Hypothalamus (tissue), 51 donors: ENCODE measurements at regions not wholly inside any gene's neighbourhood (a gene's known extent, or its start where the extent isn't known, plus 50 kb on each side); places are given as distances from the start of the nearest gene placed in this dataset.

ENCODE experiments used
- DNase-seq, 51 donors: peaks; one replicate each; lab custom pipeline; 2025; lab: John Stamatoyannopoulos, UW

GRCh38 chr12:105832021-105832420, 306.7 kb downstream of the NUAK1 start:
- DNase-seq, result no peak

- DNase-seq, result no peak
Measured at GRCh38 chr12:105832806-105833205, 305.9 kb downstream of the NUAK1 start.

- DNase-seq, result no peak
Measured at GRCh38 chr12:105834496-105834895, 304.3 kb downstream of the NUAK1 start.

GRCh38 chr12:105835580-105836241, 303.0 kb downstream of the NUAK1 start:
- DNase-seq, result no peak

GRCh38 chr12:105836242-105836622, 302.5 kb downstream of the NUAK1 start:
- no peak for DNase-seq

- DNase-seq, result no peak
Measured at GRCh38 chr12:105839629-105840127, 299.1 kb downstream of the NUAK1 start.

- no peak for DNase-seq
Measured at GRCh38 chr12:105840384-105840783, 298.4 kb downstream of the NUAK1 start.

GRCh38 chr12:105841840-105842239, 296.9 kb downstream of the NUAK1 start:
- DNase-seq, result no peak

- no peak for DNase-seq
Measured at GRCh38 chr12:105843561-105843960, 295.2 kb downstream of the NUAK1 start.

GRCh38 chr12:105843986-105844760, 294.6 kb downstream of the NUAK1 start:
- DNase-seq, result no peak

- DNase-seq, result no peak
Measured at GRCh38 chr12:105846331-105846730, 292.4 kb downstream of the NUAK1 start.

- DNase-seq, result no peak
Measured at GRCh38 chr12:105847068-105847467, 291.7 kb downstream of the NUAK1 start.

GRCh38 chr12:105848286-105848685, 290.5 kb downstream of the NUAK1 start:
- DNase-seq, result no peak

GRCh38 chr12:105850103-105850968, 288.4 kb downstream of the NUAK1 start:
- DNase-seq, result no peak

- DNase-seq, result no peak
Measured at GRCh38 chr12:105852496-105852895, 286.3 kb downstream of the NUAK1 start.

- no peak for DNase-seq
Measured at GRCh38 chr12:105852951-105853350, 285.8 kb downstream of the NUAK1 start.

- DNase-seq, result no peak
Measured at GRCh38 chr12:105854071-105854470, 284.7 kb downstream of the NUAK1 start.

- no peak for DNase-seq
Measured at GRCh38 chr12:105855361-105856047, 283.2 kb downstream of the NUAK1 start.

GRCh38 chr12:105856048-105856405, 282.7 kb downstream of the NUAK1 start:
- DNase-seq, result no peak

GRCh38 chr12:105858981-105859710, 279.6 kb downstream of the NUAK1 start:
- no peak for DNase-seq
